DND-41 (cell line): ENCODE measurements at regions not wholly inside any gene's neighbourhood (a gene's known extent, or its start where the extent isn't known, plus 50 kb on each side); places are given as distances from the start of the nearest gene placed in this dataset.

Experiments
- ATAC-seq: fragments of 200-7000 bp; cut with Tn5 transposase; 3 replicates; pipeline ENCODE4 v1.9.1; 2021; ENCODE audit warnings: low read depth; ENCODE audit not compliant: insufficient read depth
- DNase-seq: peaks from one replicate; pipeline ENCODE4 v3.0.0-alpha.2; 2020
- H2AFZ ChIP-seq: 2 replicates; pipeline ENCODE4 v1.6.0; 2012; ENCODE audit warnings: low read depth, low read length
- H3K27ac ChIP-seq: 2 replicates; pipeline ENCODE4 v1.5.1; 2012; ENCODE audit warnings: low read length, inconsistent platforms
- H3K27me3 ChIP-seq: fragments of 200-600 bp; sonication (generic); 2 replicates; pipeline ENCODE4 v1.6.0; 2012; ENCODE audit warnings: low read length, mild to moderate bottlenecking, inconsistent platforms; ENCODE audit not compliant: insufficient read depth, poor library complexity
- H3K36me3 ChIP-seq: 2 replicates; pipeline ENCODE4 v1.5.1; 2012; ENCODE audit warnings: low read length, inconsistent platforms; ENCODE audit not compliant: insufficient read depth
- H3K4me1 ChIP-seq: 2 replicates; pipeline ENCODE4 v1.5.1; 2012; ENCODE audit warnings: mild to moderate bottlenecking, low read length; ENCODE audit not compliant: insufficient read depth
- H3K4me2 ChIP-seq: 2 replicates; pipeline ENCODE4 v1.6.0; 2012; ENCODE audit warnings: mild to moderate bottlenecking, moderate library complexity, low read length, inconsistent platforms; ENCODE audit not compliant: insufficient read depth
- H3K4me3 ChIP-seq, 2 experiments: fragments of 200-600 bp in 1 of 2; shearing (Covaris generic) in 1 of 2; 2 replicates each; pipeline ENCODE4 v1.5.1; 2012 to 2016; ENCODE audit warnings: inconsistent platforms in 2 of 2, low read length in 2 of 2, mild to moderate bottlenecking in 2 of 2, low read depth in 1 of 2, moderate library complexity in 1 of 2
- H3K79me2 ChIP-seq: 2 replicates; pipeline ENCODE4 v1.6.0; 2012; ENCODE audit warnings: low read length, inconsistent platforms; ENCODE audit not compliant: insufficient read depth
- H3K9ac ChIP-seq: 2 replicates; pipeline ENCODE4 v1.6.0; 2012; ENCODE audit warnings: low read depth, mild to moderate bottlenecking, inconsistent platforms, low read length, moderate library complexity
- H3K9me3 ChIP-seq: 2 replicates; pipeline ENCODE4 v1.5.1; 2012; ENCODE audit warnings: low read length, moderate library complexity, mild to moderate bottlenecking, inconsistent platforms; ENCODE audit not compliant: insufficient read depth, severe bottlenecking
- H4K20me1 ChIP-seq: 2 replicates; pipeline ENCODE4 v1.6.0; 2012; ENCODE audit warnings: low read length; ENCODE audit not compliant: insufficient read depth
- EZH2 ChIP-seq: IDR thresholded peaks from 3 replicates; pipeline ENCODE4 v1.6.1; 2012; ENCODE audit warnings: borderline replicate concordance, low read depth, mild to moderate bottlenecking, moderate library complexity, low read length, inconsistent platforms; ENCODE audit not compliant: severe bottlenecking
- TF ChIP-seq, protein P1 (sequence below): IDR thresholded peaks from 2 replicates; pipeline ENCODE4 v1.5.1; 2012; ENCODE audit warnings: borderline replicate concordance, low read length, moderate library complexity, mild to moderate bottlenecking; ENCODE audit not compliant: poor library complexity, severe bottlenecking; ENCODE audit errors: extremely low read depth

DNA sequence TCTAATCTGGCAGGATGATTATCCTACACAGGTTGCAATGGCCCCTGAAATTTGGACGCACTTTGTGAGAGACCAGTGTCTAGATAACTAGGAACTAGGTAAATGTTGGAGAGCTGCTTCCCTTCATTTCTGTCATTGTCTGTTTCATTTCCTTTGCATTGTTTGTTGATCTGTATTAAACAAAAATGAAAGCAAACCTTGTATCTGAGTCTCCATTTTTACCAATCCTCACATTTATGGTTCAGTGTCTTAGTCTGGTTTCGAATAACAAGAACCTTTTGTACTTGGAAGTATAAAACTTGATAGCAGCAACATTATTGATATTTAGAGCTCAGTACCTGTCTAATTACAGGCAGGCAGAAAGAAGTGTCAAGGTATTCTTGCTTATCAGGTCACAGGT is 105.5 kb downstream of the MRPS30 start:
- no peaks in the 10 kb centered on the region for H3K9me3 ChIP-seq
- H3K79me2 ChIP-seq = no peaks in the 10 kb centered on the region
- no peak overlapping the region for H3K9ac ChIP-seq
- H3K27ac ChIP-seq = no peak overlapping the region
- no peak overlapping the region for H3K4me2 ChIP-seq
- ATAC-seq (no peak), DNase-seq (no peak)
- H2AFZ ChIP-seq = no peak overlapping the region
- H3K4me1 ChIP-seq = no peaks in the 10 kb centered on the region
- H3K27me3 ChIP-seq = no peaks in the 10 kb centered on the region
- H3K4me3 ChIP-seq = no peak overlapping the region
- TF ChIP-seq, protein P1, sequence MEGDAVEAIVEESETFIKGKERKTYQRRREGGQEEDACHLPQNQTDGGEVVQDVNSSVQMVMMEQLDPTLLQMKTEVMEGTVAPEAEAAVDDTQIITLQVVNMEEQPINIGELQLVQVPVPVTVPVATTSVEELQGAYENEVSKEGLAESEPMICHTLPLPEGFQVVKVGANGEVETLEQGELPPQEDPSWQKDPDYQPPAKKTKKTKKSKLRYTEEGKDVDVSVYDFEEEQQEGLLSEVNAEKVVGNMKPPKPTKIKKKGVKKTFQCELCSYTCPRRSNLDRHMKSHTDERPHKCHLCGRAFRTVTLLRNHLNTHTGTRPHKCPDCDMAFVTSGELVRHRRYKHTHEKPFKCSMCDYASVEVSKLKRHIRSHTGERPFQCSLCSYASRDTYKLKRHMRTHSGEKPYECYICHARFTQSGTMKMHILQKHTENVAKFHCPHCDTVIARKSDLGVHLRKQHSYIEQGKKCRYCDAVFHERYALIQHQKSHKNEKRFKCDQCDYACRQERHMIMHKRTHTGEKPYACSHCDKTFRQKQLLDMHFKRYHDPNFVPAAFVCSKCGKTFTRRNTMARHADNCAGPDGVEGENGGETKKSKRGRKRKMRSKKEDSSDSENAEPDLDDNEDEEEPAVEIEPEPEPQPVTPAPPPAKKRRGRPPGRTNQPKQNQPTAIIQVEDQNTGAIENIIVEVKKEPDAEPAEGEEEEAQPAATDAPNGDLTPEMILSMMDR = no peak
- no peak for TF ChIP-seq EZH2
- H4K20me1 ChIP-seq = no peaks in the 10 kb centered on the region
- no peaks in the 10 kb centered on the region for H3K36me3 ChIP-seq

DNA sequence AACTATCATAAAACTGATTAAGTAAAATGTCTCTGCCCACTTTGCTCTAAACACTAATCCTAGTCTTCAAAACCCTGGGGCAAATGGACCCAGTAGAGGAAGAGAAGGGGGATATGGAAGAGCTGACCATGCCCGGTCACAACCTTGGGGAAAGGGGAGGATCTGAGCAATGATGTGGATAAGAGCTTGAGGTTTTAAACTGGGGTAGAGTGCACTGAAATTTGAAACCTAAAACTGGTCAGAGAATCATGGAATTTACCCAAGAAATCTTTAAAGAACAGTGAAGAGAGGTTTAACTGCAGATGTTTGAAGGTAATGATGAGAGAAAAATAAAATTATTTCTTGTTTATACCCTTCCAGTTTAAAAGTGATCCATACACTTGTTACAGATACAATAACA is 110.8 kb downstream of the MRPS30 start:
- Histone ChIP-seq H3K9ac (no peak overlapping the region), H2AFZ (no peak overlapping the region), H3K27ac (no peak overlapping the region), H3K79me2 (no peaks in the 10 kb centered on the region), H4K20me1 (no peaks in the 10 kb centered on the region), H3K4me3 (no peak overlapping the region), H3K27me3 (no peaks in the 10 kb centered on the region), H3K9me3 (no peaks in the 10 kb centered on the region), H3K4me2 (no peak overlapping the region), H3K36me3 (no peaks in the 10 kb centered on the region), H3K4me1 (no peaks in the 10 kb centered on the region)
- no peak for ATAC-seq
- DNase-seq = no peak
- TF ChIP-seq, protein P1 = no peak
- TF ChIP-seq EZH2 = no peak

DNA sequence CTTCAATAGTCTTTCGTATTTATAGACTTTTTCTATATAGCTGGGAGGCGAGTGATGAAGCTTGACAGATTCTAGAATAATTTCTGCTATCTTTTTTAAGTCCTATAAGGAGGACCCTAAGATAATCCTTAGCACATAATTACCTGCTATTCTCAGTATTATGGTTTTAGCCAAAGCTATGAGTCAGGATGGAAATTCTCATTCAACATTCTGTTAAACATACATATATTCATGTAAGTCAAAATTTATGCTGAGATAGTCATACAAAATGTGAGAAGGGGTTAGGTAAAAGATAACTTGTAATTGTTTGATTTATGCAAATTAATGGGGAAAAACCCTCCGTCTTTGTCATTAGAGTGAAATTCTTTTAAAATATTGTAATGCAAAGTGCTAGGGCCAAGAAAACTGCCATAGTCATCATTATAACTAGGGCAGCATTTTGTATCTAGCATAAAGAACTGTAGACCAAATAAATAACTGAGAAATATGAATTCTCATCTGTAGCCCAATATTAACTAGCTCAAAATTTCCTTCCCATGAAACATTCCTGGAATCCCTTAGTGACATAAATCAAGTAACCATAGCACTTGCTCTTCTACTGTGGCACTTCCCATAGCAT is 118.5 kb downstream of the MRPS30 start:
- Histone ChIP-seq H3K9me3 (no peaks in the 10 kb centered on the region), H3K4me2 (no peak overlapping the region), H2AFZ (no peak overlapping the region), H3K79me2 (no peaks in the 10 kb centered on the region), H3K27me3 (no peaks in the 10 kb centered on the region), H3K9ac (no peak overlapping the region), H3K4me1 (no peaks in the 10 kb centered on the region), H4K20me1 (no peaks in the 10 kb centered on the region), H3K27ac (no peak overlapping the region), H3K4me3 (no peak overlapping the region), H3K36me3 (no peaks in the 10 kb centered on the region)
- ATAC-seq = no peak
- no peak for TF ChIP-seq EZH2
- TF ChIP-seq, protein P1 = no peak
- DNase-seq = no peak
